ENCODE measurements at regions not wholly inside any gene's neighbourhood (a gene's known extent, or its start where the extent isn't known, plus 50 kb on each side); places are given as distances from the start of the nearest gene placed in this dataset.

- no peak for DNase-seq (ENCODE audit: low read depth in 1 of 2, low spot score in 2 of 2)
- peaks cover 2% of the 10 kb centered on the region; the same call in 1 of the 2 replicates for H3K9me3 ChIP-seq (replicated peaks)
- H3K27me3 ChIP-seq (replicated peaks), result no peaks in the 10 kb centered on the region
- H3K36me3 ChIP-seq, result no peaks in the 10 kb centered on the region
- H3K4me3 ChIP-seq, result no peak overlapping the region
- H3K4me1 ChIP-seq (replicated peaks), result no peaks in the 10 kb centered on the region
- no peak overlapping the region for H3K27ac ChIP-seq
These were observed 1454.7 kb upstream of the IGFBP7 start for GRCh38 chr4:58564695-58565475.

GRCh38 chr4:58561170-58561569 is 1451.0 kb upstream of the IGFBP7 start:
- no peaks in the 10 kb centered on the region for H3K27me3 ChIP-seq (replicated peaks)
- no peak overlapping the region for H3K4me3 ChIP-seq
- H3K27ac ChIP-seq, result no peak overlapping the region
- H3K9me3 ChIP-seq (replicated peaks), result no peaks in the 10 kb centered on the region; the same call in 1 of the 2 replicates
- no peaks in the 10 kb centered on the region for H3K4me1 ChIP-seq (replicated peaks)
- DNase-seq (ENCODE audit: low read depth in 1 of 2, low spot score in 2 of 2), result no peak
- H3K36me3 ChIP-seq, result no peaks in the 10 kb centered on the region

GRCh38 chr4:58560736-58561135 is 1450.6 kb upstream of the IGFBP7 start:
- H3K27ac ChIP-seq, result no peak overlapping the region
- no peak overlapping the region for H3K4me3 ChIP-seq
- no peaks in the 10 kb centered on the region for H3K4me1 ChIP-seq (replicated peaks)
- no peaks in the 10 kb centered on the region; the same call in 1 of the 2 replicates for H3K9me3 ChIP-seq (replicated peaks)
- no peak for DNase-seq (ENCODE audit: low read depth in 1 of 2, low spot score in 2 of 2)
- no peaks in the 10 kb centered on the region for H3K36me3 ChIP-seq
- H3K27me3 ChIP-seq (replicated peaks), result no peaks in the 10 kb centered on the region

GRCh38 chr4:58553679-58554078 is 1443.5 kb upstream of the IGFBP7 start:
- no peaks in the 10 kb centered on the region for H3K36me3 ChIP-seq
- DNase-seq (ENCODE audit: low read depth in 1 of 2, low spot score in 2 of 2), result no peak
- H3K27ac ChIP-seq, result no peak overlapping the region
- H3K27me3 ChIP-seq (replicated peaks), result no peaks in the 10 kb centered on the region
- no peak overlapping the region for H3K4me3 ChIP-seq
- no peaks in the 10 kb centered on the region for H3K9me3 ChIP-seq (replicated peaks)
- no peaks in the 10 kb centered on the region for H3K4me1 ChIP-seq (replicated peaks)

GRCh38 chr4:58553031-58553430 is 1442.8 kb upstream of the IGFBP7 start:
- no peak for DNase-seq (ENCODE audit: low read depth in 1 of 2, low spot score in 2 of 2)
- no peaks in the 10 kb centered on the region for H3K9me3 ChIP-seq (replicated peaks)
- no peaks in the 10 kb centered on the region for H3K4me1 ChIP-seq (replicated peaks)
- no peaks in the 10 kb centered on the region for H3K27me3 ChIP-seq (replicated peaks)
- no peak overlapping the region for H3K27ac ChIP-seq
- H3K36me3 ChIP-seq, result no peaks in the 10 kb centered on the region
- no peak overlapping the region for H3K4me3 ChIP-seq

- Histone ChIP-seq H3K27me3 (replicated peaks) (no peaks in the 10 kb centered on the region), H3K9me3 (replicated peaks) (no peaks in the 10 kb centered on the region), H3K4me1 (replicated peaks) (no peaks in the 10 kb centered on the region), H3K4me3 (no peak overlapping the region), H3K36me3 (no peaks in the 10 kb centered on the region), H3K27ac (no peak overlapping the region)
- no peak for DNase-seq (ENCODE audit: low read depth in 1 of 2, low spot score in 2 of 2)
These were observed 1441.5 kb upstream of the IGFBP7 start for GRCh38 chr4:58551676-58552075.

- Histone ChIP-seq H3K27me3 (replicated peaks) (no peaks in the 10 kb centered on the region), H3K4me1 (replicated peaks) (no peaks in the 10 kb centered on the region), H3K9me3 (replicated peaks) (0 out of 2 replicates have a peak, but pooled peaks cover 3% of the 10 kb centered on the region), H3K4me3 (no peak overlapping the region), H3K27ac (no peak overlapping the region), H3K36me3 (no peaks in the 10 kb centered on the region)
- DNase-seq (ENCODE audit: low read depth in 1 of 2, low spot score in 2 of 2), result no peak
These were observed 1433.3 kb upstream of the IGFBP7 start for GRCh38 chr4:58543465-58543864.

GRCh38 chr4:58541926-58542325 is 1431.7 kb upstream of the IGFBP7 start:
- no peaks in the 10 kb centered on the region for H3K36me3 ChIP-seq
- DNase-seq (ENCODE audit: low read depth in 1 of 2, low spot score in 2 of 2), result no peak

GRCh38 chr4:58522765-58523382 is 1412.7 kb upstream of the IGFBP7 start:
- no peaks in the 10 kb centered on the region for H3K36me3 ChIP-seq
- DNase-seq (ENCODE audit: low read depth in 1 of 2, low spot score in 2 of 2), result no peak
- no peaks in the 10 kb centered on the region for H3K4me1 ChIP-seq (replicated peaks)
- no peak overlapping the region for H3K27ac ChIP-seq
- H3K9me3 ChIP-seq (replicated peaks), result no peaks in the 10 kb centered on the region; the same call in 1 of the 2 replicates
- H3K27me3 ChIP-seq (replicated peaks), result no peaks in the 10 kb centered on the region
- H3K4me3 ChIP-seq, result no peak overlapping the region

More at GRCh38 chr4:58541926-58542325, 1431.7 kb upstream of the IGFBP7 start:
- Histone ChIP-seq H3K27ac (no peak overlapping the region), H3K4me1 (replicated peaks) (no peaks in the 10 kb centered on the region), H3K4me3 (no peak overlapping the region), H3K9me3 (replicated peaks) (0 out of 2 replicates have a peak, but pooled peaks cover 3% of the 10 kb centered on the region), H3K27me3 (replicated peaks) (no peaks in the 10 kb centered on the region)

GRCh38 chr4:58515226-58515625 is 1405.0 kb upstream of the IGFBP7 start:
- H3K27me3 ChIP-seq (replicated peaks), result no peaks in the 10 kb centered on the region
- H3K4me3 ChIP-seq, result no peak overlapping the region
- no peak for DNase-seq (ENCODE audit: low read depth in 1 of 2, low spot score in 2 of 2)
- H3K36me3 ChIP-seq, result no peaks in the 10 kb centered on the region
- H3K27ac ChIP-seq, result no peak overlapping the region
- H3K9me3 ChIP-seq (replicated peaks), result no peaks in the 10 kb centered on the region
- H3K4me1 ChIP-seq (replicated peaks), result no peaks in the 10 kb centered on the region

GRCh38 chr4:58514299-58514698 is 1404.1 kb upstream of the IGFBP7 start:
- Histone ChIP-seq H3K36me3 (no peaks in the 10 kb centered on the region), H3K27me3 (replicated peaks) (no peaks in the 10 kb centered on the region), H3K27ac (no peak overlapping the region), H3K9me3 (replicated peaks) (no peaks in the 10 kb centered on the region), H3K4me1 (replicated peaks) (no peaks in the 10 kb centered on the region), H3K4me3 (no peak overlapping the region)
- no peak for DNase-seq (ENCODE audit: low read depth in 1 of 2, low spot score in 2 of 2)

- H3K4me1 ChIP-seq (replicated peaks), result no peaks in the 10 kb centered on the region
- H3K4me3 ChIP-seq, result no peak overlapping the region
- no peak overlapping the region for H3K27ac ChIP-seq
- H3K9me3 ChIP-seq (replicated peaks), result no peaks in the 10 kb centered on the region
- no peak for DNase-seq (ENCODE audit: low read depth in 1 of 2, low spot score in 2 of 2)
- H3K36me3 ChIP-seq, result no peaks in the 10 kb centered on the region
- no peaks in the 10 kb centered on the region for H3K27me3 ChIP-seq (replicated peaks)
These were observed 1400.5 kb upstream of the IGFBP7 start for GRCh38 chr4:58510652-58511051.

GRCh38 chr4:58507079-58507478 is 1396.9 kb upstream of the IGFBP7 start:
- Histone ChIP-seq H3K27ac (no peak overlapping the region), H3K9me3 (replicated peaks) (no peaks in the 10 kb centered on the region), H3K4me1 (replicated peaks) (no peaks in the 10 kb centered on the region), H3K27me3 (replicated peaks) (no peaks in the 10 kb centered on the region), H3K36me3 (no peaks in the 10 kb centered on the region), H3K4me3 (no peak overlapping the region)
- DNase-seq (ENCODE audit: low read depth in 1 of 2, low spot score in 2 of 2), result no peak

GRCh38 chr4:58502839-58503238 is 1392.7 kb upstream of the IGFBP7 start:
- no peaks in the 10 kb centered on the region for H3K27me3 ChIP-seq (replicated peaks)
- no peaks in the 10 kb centered on the region for H3K9me3 ChIP-seq (replicated peaks)
- no peak overlapping the region for H3K4me3 ChIP-seq
- no peak for DNase-seq (ENCODE audit: low read depth in 1 of 2, low spot score in 2 of 2)
- no peak overlapping the region for H3K27ac ChIP-seq
- H3K36me3 ChIP-seq, result no peaks in the 10 kb centered on the region
- H3K4me1 ChIP-seq (replicated peaks), result no peaks in the 10 kb centered on the region

All from SJSA1 (cell line).